ENCODE measurements at regions not wholly inside any gene's neighbourhood (a gene's known extent, or its start where the extent isn't known, plus 50 kb on each side); places are given as distances from the start of the nearest gene placed in this dataset.

DNA sequence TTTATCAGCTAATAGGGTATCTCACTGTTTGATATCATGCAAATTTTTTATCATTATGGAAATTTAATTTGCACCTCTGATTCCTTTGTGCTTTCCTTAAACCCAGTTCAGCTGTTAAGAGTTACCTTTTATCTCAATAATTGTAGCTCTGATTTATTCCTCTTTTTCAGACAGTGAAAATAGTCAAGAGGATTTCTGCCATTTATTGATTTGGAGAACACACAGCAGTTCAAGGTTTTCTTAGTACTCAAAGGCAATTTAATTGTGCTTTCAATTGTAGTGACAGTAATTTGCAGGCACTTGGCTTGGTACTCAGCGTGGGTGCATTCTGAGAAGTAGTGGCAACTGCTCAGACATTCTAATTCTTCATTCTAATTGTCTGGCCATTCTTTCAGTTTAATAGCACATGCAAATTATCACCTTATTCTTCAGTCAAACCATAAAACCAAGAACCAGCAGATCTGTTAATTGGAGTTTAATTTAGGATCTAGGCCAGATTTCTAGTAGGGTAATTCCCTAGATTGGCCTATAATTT is 709.3 kb downstream of the RPS29 start:
- no peak for DNase-seq (ENCODE audit: low read depth in 2 of 2)

DNA sequence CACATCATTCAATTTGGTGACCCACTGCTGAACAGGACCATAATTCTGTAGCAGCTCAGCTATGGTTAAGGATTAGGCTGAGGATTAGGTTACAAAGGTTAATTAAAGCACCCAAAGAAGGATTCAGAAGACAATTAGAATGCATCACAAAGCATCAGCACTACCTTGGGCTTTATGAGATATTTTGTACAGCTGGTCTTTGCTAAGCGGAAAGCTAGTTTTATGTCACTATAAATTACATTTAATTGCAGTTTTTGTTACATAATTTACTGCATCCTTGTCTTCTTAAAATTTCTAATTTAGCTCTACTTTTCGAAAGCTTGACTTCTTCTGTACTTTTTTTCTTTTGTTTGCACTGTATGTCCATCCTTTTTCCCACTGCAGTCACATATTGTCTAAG is 711.5 kb downstream of the RPS29 start:
- no peak for DNase-seq (ENCODE audit: low read depth in 2 of 2)

DNA sequence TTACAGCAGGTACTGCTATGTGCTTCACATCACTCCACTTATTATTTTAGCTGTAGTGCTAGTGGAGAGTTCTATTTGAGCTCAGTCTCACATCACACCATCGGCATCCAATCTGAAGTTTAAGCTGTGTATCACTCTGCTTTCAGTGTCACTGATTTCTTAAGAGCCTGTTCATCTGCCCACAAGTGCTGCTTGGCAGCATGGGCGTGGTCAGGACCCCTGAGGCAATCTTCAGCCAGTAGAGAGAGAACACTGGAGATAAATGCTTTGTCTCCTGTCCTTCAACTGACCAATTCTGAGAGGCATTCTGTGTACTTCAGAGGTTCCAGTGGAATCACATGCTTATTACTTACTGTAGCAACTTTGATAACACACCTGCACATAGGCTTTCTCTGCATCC is 728.8 kb downstream of the RPS29 start:
- no peak for DNase-seq (ENCODE audit: low read depth in 2 of 2)

DNA sequence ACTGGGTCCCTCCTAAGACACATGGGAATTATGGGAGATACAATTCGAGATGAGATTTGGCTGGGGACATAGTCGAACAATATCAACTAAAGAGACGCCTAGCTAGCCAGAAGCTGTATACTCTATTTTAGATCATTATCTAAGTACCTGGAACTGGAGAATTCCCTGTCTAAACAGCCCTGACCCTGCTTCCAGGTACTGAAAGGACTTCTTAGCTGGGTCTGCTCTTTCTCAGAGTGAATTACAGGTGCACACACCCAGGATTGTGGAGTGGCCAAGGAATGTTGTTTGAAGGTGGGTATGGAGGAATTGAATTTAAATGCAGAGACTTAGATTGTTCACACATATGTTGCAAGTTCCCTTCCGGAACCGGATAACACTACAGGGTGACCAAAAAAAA is 733.0 kb downstream of the RPS29 start:
- no peak for DNase-seq (ENCODE audit: low read depth in 2 of 2)

DNA sequence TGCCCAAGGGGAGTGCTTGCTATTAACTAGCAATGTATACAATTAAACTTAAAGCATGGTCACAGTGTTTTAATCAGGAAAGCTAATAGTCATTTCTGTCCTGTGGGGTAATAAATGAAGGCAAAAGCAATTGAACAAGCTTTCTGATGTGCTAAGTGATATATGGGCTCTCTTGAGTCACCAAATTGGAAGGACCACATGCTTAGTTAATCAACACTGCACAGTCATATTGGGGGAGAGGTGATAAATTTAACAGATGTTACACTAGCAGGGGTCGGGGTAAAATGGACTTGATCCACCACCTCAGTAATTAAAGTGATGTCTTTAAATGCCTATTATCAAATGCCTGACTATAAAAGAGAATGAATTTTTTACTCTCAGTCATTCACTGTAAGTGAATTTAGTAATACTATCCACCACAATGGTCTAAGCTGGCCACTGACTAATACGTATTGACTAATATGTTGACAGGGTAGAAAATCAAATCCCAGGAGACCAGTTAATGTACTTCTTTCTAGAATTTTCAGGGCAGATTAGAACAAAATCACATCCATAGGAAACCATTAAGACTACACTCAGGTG is 736.3 kb downstream of the RPS29 start:
- no peak for DNase-seq (ENCODE audit: low read depth in 2 of 2)

DNA sequence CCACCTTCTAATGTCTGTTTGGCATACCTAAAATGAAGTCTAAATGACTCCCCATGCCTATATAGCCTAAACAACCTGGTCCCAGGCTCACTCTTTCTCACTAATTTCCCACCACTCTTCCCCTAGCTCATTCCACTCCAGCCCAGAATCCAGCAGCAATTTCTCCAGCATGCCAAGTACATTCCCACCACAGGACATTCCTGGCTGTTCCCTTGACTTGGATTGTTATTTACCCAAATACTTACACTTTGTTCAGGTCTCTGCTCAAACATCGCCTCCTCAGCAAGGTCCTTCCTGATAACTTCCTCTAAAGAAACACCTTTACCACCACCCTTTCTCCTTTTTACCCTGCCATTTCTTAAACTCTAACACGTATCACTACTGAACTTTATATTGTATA is 743.4 kb downstream of the RPS29 start:
- no peak for DNase-seq (ENCODE audit: low read depth in 2 of 2)

DNA sequence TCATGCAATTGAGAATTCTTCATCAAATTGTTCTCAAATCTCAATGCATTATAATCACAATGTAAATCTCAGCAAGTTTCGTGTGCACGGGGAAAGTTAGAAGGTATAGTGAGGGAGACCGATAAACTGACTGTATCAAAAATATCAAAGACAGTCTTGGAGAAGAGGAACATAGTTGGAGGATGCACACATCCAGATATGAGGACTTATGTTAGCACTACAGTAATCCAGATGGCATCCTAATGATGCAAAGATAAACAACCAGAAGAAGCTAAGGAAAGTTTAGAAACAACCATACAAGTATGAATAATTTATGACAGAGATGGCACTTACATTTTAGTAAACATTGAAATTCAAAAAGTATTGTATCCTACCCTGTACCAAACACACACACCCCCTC is 760.1 kb downstream of the RPS29 start:
- DNase-seq (ENCODE audit: low read depth in 2 of 2): no peak

DNA sequence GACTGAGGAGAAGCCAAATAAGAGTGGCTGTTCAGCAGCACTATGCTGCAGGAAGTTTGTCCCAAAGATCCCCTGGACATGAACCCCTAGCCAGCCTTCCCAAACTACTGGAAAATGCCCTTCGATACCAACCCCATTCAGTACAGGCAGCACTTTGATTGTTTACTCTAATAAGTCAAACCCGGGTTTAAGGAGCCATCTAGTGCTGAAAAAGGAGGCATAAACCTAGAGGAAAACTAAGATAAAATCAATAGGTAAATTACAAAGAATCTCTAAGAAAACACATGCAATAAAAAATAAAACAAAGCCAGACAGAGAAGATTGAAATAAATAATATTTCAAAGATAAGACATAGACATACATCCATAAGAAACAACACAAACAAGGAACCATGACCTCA is 771.6 kb downstream of the RPS29 start:
- no peak for DNase-seq (ENCODE audit: low read depth in 2 of 2)

DNA sequence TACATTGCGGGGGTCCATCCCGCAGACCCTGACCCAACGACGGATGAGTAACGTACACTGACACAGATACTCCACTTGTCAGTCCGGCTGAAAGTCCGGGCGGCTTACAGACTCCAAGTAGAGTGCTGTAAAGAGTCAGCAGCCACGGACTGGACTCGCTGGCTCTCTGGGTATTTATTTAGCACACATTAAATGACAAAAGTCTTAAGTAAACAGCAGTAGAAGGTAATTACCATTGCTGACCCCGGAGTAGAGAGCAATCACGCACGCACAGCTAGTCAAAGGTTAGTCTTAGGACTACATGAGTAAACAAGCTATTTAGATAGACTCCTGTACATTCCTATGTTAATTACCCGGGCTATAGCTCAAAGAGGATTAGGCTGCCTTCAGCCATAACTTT is 780.9 kb downstream of the RPS29 start:
- no peak for DNase-seq (ENCODE audit: low read depth in 2 of 2)

DNA sequence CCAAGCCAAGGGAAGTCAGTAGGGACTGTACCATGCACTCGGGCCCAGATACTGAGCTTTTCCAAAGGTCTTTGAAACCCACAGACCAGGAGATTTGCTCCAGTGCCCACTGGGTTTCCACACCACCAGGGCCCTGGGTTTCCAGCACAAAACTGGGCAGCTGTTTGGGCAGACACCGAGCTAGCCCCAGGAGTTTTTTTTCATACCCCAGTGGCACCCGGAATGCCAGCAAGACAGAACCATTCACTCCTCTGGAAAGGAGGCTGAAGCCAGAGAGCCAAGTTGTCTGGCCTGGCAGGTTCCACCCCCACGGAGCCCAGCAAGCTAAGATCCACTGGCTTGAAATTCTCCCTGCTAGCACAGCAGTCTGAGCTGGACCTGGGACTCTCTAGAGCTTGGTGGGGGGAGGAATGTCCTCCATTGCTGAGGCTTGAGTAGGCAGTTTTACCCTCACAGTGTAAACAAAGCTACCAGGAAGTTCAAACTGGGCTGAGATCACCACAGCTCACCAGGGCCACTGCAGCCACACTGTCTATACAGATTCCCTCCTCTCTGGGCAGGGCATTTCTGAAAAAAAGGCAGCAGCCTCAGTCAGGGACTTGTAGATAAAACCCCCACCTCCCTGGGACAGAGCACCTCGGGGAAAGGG is 793.7 kb downstream of the RPS29 start:
- DNase-seq (ENCODE audit: low read depth in 2 of 2): no peak

DNA sequence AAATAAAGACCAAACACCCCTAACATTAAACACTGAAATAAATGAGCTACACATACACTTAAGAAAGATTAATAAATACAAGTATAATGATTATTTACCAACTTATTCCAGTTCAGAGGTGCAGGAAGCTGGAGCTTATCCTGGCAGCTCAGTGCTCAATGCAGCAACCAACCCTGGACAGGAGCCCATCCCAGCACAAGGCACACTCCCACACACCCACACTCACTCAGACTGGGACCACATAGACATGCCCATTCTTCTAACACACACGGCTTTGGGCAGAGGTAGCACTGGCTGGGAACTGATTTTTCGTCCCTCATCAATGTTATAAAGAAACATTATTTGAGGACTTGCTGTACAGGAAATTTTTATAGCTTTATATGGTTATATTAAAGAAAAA is 797.4 kb downstream of the RPS29 start:
- no peak for DNase-seq (ENCODE audit: low read depth in 2 of 2)

DNA sequence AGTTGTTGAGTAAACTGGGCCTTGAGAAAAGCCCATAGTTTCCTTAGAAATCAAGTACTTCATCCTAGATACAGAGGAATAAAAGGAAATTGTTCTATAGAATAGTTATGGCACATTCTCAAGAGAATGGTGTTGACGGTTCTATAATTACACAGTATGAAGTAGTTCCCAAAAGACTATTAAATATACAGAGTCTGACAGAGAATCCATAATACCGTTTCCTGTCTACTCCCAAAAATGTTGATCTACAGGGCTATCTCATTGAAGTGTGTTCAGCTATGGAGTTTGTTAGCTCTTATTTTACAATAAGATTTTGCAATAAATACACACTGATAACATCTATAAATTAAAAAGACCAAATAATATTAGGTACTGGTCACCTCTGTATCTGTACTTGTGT is 799.7 kb downstream of the RPS29 start:
- no peak for DNase-seq (ENCODE audit: low read depth in 2 of 2)

DNA sequence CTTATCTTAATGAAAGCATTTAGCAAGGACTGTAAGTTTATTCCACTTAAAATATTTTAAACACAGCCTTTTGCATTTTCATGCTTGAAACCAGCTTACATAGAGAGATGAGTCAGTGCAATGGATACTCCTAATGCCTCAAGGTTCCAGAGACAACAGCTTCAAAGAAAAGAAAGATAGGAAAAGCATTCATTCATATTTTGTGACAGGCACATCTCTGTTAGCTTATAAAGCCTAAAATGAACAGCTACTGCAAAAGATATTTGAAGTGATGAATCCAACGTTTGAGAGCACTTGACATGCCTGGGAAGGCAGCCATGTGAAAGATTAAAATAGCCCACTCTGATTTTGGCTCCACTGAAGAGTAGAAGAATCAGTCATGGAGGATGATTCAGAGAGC is 814.5 kb downstream of the RPS29 start:
- DNase-seq (ENCODE audit: low read depth in 2 of 2): no peak

DNA sequence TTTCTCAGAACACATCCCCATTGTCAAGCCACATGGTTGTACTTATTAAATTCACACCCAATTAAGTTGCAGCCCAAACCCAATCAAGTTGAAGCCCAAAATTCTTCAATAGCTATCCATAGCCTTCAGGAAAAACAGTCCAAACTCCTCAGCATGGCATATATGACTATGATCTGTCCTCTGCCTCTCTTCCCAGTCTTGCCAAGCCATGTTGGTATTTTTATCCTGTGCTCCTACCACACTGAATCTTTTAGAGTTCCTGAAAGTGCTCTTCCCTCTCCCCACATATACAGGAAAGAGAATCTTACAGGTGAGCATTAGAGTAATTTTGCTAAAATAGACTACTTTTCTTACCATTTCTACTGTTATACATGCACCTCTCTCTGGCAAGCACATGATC is 834.9 kb downstream of the RPS29 start:
- no peak for DNase-seq (ENCODE audit: low read depth in 2 of 2)

DNA sequence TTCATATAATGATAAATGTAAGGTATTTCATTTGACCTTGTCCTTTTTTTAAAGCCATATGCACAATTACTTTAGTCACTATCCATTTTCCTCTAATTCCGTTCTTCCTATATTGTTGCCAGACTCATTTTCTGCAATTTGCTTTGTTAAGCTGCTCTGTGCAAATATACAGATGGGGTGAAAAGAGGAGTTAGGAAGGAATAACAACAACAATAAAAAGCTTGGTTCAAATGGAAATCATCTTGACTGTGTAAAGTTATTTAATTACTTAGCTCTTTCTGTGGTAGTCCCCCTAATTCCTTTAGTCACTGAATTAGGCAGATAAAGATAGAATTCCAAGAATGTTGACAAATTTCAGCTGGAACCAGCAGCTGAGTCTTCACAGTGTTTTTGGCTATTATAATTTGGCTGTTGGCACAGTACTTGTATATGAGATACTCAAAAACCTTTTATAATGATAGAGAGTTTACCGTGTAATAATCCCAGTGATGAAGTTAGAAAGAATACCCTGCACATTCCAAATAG is 838.0 kb downstream of the RPS29 start:
- no peak for DNase-seq (ENCODE audit: low read depth in 2 of 2)

DNA sequence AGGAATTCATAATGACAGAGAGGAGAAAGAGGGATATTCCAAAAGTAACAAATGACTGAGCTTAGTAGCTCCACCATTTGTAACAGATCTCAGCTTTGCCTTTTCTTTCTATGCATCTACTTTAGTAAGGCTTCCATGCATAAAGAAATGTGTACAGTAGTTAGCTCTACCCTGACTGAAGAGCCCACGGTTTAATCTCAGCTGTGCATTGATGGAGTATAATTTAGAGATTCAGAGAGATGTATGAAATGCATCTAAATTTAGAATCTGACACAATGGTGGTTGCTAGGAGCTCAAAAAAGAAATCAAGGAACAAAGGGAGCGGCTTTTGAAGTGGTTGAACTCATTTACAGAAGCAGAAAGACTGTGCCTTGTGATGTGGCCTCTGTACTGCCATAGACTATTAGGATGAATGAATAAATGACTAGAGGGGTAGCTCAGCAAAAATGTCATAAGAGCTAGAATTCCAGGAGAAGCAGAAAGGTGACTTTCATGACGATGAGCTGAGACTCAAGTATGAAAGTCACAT is 838.6 kb downstream of the RPS29 start:
- no peak for DNase-seq (ENCODE audit: low read depth in 2 of 2)

DNA sequence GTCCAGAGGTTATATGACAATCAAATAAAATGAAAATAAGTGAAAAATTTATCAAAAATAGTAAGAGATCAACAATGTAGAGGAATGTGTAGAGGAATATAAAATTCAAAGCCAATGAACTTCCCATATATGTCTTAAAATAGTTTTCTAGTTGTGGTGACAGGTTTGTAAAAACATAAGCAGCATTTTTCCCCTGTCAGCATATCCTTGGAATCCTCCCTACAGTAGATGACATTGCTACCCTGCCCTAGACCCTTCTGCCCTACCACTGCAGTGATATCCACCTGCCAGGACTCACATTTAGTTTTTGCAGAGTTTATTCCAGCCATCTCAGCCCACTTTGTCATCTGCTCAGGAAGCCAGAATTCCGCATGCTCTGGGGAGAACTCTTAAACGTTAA is 842.0 kb downstream of the RPS29 start:
- no peak for DNase-seq (ENCODE audit: low read depth in 2 of 2)

DNA sequence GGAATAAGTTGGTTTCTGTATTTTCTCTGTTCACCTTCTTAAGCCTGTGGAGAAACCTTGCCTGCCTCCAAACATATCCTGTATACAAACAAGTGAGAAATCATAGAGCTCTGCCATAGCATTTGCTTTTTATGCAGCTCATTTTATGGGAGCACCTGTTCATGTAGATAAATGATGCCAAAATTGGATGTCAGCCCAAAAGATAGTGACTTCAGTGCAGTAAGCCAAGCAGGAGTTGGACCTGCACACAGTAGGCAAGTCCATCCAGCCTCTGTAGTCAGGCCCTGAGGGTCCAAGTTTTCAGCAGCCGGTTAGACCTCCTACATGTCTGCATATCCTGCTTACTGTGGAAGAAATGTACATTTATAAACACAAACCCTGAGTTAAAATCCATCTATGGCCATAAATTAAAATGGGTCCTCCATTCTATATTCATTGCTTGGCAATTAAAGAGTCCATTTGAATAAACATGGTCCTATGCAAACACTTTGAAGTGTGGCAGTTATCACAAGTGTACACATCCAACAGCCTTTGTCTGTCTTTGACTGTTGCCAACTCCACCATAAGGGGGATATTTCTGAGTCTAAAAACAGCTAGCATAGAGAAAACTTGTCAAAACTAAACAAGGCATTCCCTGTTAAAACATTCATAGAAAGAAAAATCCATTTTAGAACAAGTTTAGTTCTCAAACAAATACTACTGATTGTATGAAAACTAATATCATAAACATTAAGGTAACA is 847.8 kb downstream of the RPS29 start:
- DNase-seq (ENCODE audit: low read depth in 2 of 2): no peak

DNA sequence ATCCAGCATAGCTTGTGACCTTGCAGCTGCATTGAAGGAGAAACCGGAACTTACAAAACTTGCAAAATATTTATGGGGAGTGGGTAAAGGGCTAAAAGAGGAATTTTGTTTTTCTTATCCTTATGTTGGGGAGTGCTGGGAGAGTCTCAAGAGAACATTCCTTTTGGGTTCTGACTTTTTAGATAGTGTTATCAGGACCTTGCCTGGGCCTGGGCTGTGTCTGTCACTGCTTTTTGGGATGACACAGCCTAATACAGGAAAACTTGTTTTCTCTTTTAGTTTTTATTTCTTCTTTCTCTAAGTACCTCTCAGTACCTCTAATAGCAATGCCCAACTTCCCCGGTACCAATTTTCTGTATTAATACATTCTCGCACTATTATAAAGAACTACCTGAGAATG is 850.6 kb downstream of the RPS29 start:
- DNase-seq (ENCODE audit: low read depth in 2 of 2): no peak

DNA sequence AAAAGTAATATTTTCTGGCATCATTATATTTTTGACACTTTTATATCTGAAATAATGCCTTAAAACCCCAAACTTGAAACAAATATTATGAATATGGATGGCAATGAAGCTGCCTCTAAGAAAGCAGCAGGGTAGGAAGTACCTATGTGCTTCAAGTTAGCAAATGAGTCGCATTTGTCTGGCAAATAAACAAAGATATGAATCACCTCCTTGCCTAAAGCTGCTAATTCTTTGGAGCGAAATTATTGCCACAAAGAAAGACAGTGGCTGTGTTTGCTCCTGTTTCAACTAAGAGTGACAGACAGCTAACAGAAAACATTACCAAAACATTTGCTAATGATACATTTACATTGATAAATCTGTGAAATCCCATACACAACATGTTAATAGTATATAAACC is 854.9 kb downstream of the RPS29 start:
- no peak for DNase-seq (ENCODE audit: low read depth in 2 of 2)

DNA sequence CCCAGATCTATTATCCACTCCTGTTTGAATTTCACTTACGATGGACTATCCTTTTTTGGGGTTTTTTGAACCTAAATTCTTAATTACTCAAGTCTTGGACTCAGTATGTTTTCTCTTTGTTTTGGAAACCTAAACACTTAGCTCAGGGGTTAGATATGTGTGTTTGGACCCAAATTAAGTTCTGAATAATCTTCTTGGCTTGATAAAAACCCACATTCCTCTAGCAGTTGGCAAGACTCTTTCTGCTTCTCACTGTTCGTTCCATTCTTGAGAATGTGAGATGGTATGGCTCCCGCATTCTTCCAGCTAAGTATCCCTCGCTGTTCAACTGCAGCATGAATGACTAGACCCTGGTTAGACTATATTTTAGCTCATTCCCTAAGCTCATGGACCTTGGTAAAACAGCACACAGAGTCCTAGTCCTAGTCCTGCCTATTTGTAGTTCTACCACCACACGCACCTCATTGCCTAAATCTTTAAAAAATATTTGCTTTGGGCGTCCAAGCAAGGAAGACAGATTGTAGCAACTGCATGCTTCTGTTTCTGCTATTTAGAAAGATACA is 860.0 kb downstream of the RPS29 start:
- no peak for DNase-seq (ENCODE audit: low read depth in 2 of 2)

DNA sequence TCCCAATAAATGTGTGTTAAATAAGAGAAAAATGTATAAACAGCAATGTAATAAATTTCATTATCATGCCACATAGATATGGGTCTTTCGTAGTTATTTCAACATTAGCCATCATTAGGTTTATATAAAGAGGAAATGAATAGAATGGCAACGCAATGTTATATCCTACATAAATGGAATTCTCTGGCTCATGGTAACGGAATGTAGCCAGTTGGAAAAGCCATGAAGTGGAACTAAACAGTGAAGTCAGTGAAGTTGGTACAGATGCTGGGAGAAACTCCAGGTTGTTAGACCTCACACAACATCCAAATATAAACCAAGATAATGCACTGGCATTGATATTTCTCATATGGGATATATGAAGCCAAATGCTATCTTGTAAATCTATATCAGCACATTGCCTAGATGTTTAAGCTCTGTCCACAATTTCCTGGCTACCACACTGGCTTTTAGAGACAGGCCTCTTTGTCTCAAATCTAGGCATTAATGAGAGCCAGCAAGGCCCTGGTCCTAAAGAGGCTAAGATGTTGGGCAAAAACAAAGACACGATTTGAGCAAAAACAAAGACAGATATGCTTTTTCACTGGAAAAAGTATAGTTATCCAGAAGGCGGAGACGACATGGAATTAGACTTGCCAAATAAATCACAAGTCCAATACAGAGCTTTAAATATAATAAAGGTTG is 861.0 kb downstream of the RPS29 start:
- DNase-seq (ENCODE audit: low read depth in 2 of 2): no peak
